BE2C (cell line): ENCODE measurements at regions not wholly inside any gene's neighbourhood (a gene's known extent, or its start where the extent isn't known, plus 50 kb on each side); places are given as distances from the start of the nearest gene placed in this dataset.

Experiments
- DNase-seq: peaks from one replicate; pipeline ENCODE4 v3.0.0-alpha.2; 2020
- H3K27me3 ChIP-seq: fragments of 250-450 bp; sonication (Bioruptor Pico); 2 replicates; pipeline ENCODE4 v1.5.1; 2020; ENCODE audit warnings: mild to moderate bottlenecking
- H3K36me3 ChIP-seq: fragments of 250-450 bp; sonication (Bioruptor Pico); 2 replicates; pipeline ENCODE4 v1.5.1; 2020; ENCODE audit warnings: mild to moderate bottlenecking
- H3K4me1 ChIP-seq: fragments of 250-450 bp; sonication (Bioruptor Pico); 2 replicates; pipeline ENCODE4 v1.5.1; 2020
- H3K4me3 ChIP-seq: 2 replicates; pipeline ENCODE4 v1.5.1; 2011; ENCODE audit warnings: low read depth, low read length
- H3K9me3 ChIP-seq: fragments of 250-450 bp; sonication (Bioruptor Pico); 2 replicates; pipeline ENCODE4 v1.5.1; 2020
- CTCF ChIP-seq: IDR thresholded peaks from 2 replicates; pipeline ENCODE4 v1.5.1; 2012; ENCODE audit warnings: mild to moderate bottlenecking, low read depth, low read length

- H3K4me1 ChIP-seq = peaks cover 3% of the 10 kb centered on the region; the same call in 1 of the 2 replicates
- H3K36me3 ChIP-seq = no peaks in the 10 kb centered on the region
- no peak for DNase-seq
- no peaks in the 10 kb centered on the region for H3K27me3 ChIP-seq
- H3K9me3 ChIP-seq = no peaks in the 10 kb centered on the region
- TF ChIP-seq CTCF = no peak
- H3K4me3 ChIP-seq = no peak overlapping the region
These were observed 61.0 kb downstream of the GTPBP8 start for GRCh38 chr3:113051787-113052186.

- TF ChIP-seq CTCF = no peak
- no peak for DNase-seq
- Histone ChIP-seq H3K36me3 (no peaks in the 10 kb centered on the region), H3K9me3 (no peaks in the 10 kb centered on the region), H3K4me1 (peaks cover 3% of the 10 kb centered on the region; the same call in 1 of the 2 replicates), H3K4me3 (no peak overlapping the region), H3K27me3 (no peaks in the 10 kb centered on the region)
These were observed 62.4 kb downstream of the GTPBP8 start for GRCh38 chr3:113053169-113053568.

- TF ChIP-seq CTCF = no peak
- no peak for DNase-seq
- Histone ChIP-seq H3K4me1 (peaks cover 3% of the 10 kb centered on the region; the same call in 1 of the 2 replicates), H3K27me3 (no peaks in the 10 kb centered on the region), H3K36me3 (no peaks in the 10 kb centered on the region), H3K4me3 (no peak overlapping the region), H3K9me3 (no peaks in the 10 kb centered on the region)
These were observed 63.8 kb downstream of the GTPBP8 start for GRCh38 chr3:113054552-113054951.

GRCh38 chr3:113055201-113055600 is 64.4 kb downstream of the GTPBP8 start:
- no peak for DNase-seq
- H3K4me1 ChIP-seq = peaks cover 3% of the 10 kb centered on the region; the same call in 1 of the 2 replicates
- H3K36me3 ChIP-seq = no peaks in the 10 kb centered on the region
- no peak overlapping the region for H3K4me3 ChIP-seq
- H3K27me3 ChIP-seq = no peaks in the 10 kb centered on the region
- no peak for TF ChIP-seq CTCF
- no peaks in the 10 kb centered on the region for H3K9me3 ChIP-seq

- no peaks in the 10 kb centered on the region for H3K9me3 ChIP-seq
- no peaks in the 10 kb centered on the region for H3K27me3 ChIP-seq
- no peaks in the 10 kb centered on the region for H3K36me3 ChIP-seq
- no peak for DNase-seq
- TF ChIP-seq CTCF = no peak
- no peak overlapping the region for H3K4me3 ChIP-seq
- H3K4me1 ChIP-seq = peaks cover 2% of the 10 kb centered on the region; the same call in 1 of the 2 replicates
These were observed 65.2 kb downstream of the GTPBP8 start for GRCh38 chr3:113055961-113056360.

GRCh38 chr3:113057117-113057516 is 66.3 kb downstream of the GTPBP8 start:
- Histone ChIP-seq H3K4me1 (no peaks in the 10 kb centered on the region), H3K9me3 (no peaks in the 10 kb centered on the region), H3K4me3 (no peak overlapping the region), H3K27me3 (no peaks in the 10 kb centered on the region), H3K36me3 (no peaks in the 10 kb centered on the region)
- no peak for DNase-seq
- TF ChIP-seq CTCF = no peak
